H1 (cell line): ENCODE measurements at regions not wholly inside any gene's neighbourhood (a gene's known extent, or its start where the extent isn't known, plus 50 kb on each side); places are given as distances from the start of the nearest gene placed in this dataset.

Source experiments
- CTCF ChIA-PET: fragments of 300-600 bp; sonication (Branson Sonifier 250); formaldehyde crosslinking; loops from one replicate; lab custom pipeline; 2021; ENCODE audit not compliant: partially characterized antibody; lab: Charles Lee
- POLR2A ChIA-PET: fragments of 300-600 bp; sonication (Branson Sonifier 250); formaldehyde crosslinking; loops from one replicate; lab custom pipeline; 2021; ENCODE audit warnings: inconsistent platforms; ENCODE audit not compliant: partially characterized antibody; lab: Charles Lee
- DNase-seq, 2 experiments: peaks; one replicate each; pipeline versions ENCODE4 v3.0.0 to v3.0.0-alpha.2; 2010 to 2022; ENCODE audit warnings: low spot score in 2 of 2, low read depth in 1 of 2, mixed read lengths in 1 of 2
- FAIRE-seq: peaks from 2 replicates; lab custom pipeline; 2011; peaks lifted over from hg19 to GRCh38; lab: Jason Lieb, UNC
- H2AFZ ChIP-seq: 2 replicates; pipeline ENCODE4 v1.8.1; 2012; ENCODE audit warnings: low read length, inconsistent platforms
- H2AK5ac ChIP-seq: 2 replicates; pipeline ENCODE4 v1.6.1; 2013; ENCODE audit warnings: low read depth, low read length
- H2BK120ac ChIP-seq: replicated peaks from 2 replicates; pipeline ENCODE3; 2013; ENCODE audit warnings: low read depth, low read length, inconsistent platforms
- H2BK12ac ChIP-seq: 2 replicates; pipeline ENCODE4 v1.6.1; 2013; ENCODE audit warnings: low read depth, low read length
- H2BK15ac ChIP-seq: 2 replicates; pipeline ENCODE4 v1.6.1; 2013; ENCODE audit warnings: low read length
- H2BK20ac ChIP-seq: 2 replicates; pipeline ENCODE4 v1.6.1; 2013; ENCODE audit warnings: low read length
- H2BK5ac ChIP-seq: 2 replicates; pipeline ENCODE4 v1.6.1; 2013; ENCODE audit warnings: low read depth, low read length
- H3K14ac ChIP-seq: 2 replicates; pipeline ENCODE4 v1.6.1; 2013; ENCODE audit warnings: inconsistent platforms; ENCODE audit not compliant: insufficient read length
- H3K18ac ChIP-seq: 2 replicates; pipeline ENCODE4 v1.6.1; 2013; ENCODE audit warnings: low read length; ENCODE audit errors: extremely low read depth
- H3K23ac ChIP-seq: 2 replicates; pipeline ENCODE4 v1.6.1; 2013; ENCODE audit warnings: inconsistent platforms; ENCODE audit not compliant: insufficient read length
- H3K23me2 ChIP-seq: 2 replicates; pipeline ENCODE4 v1.6.1; 2013; ENCODE audit warnings: low read depth, low read length
- H3K27ac ChIP-seq: 2 replicates; pipeline ENCODE4 v1.6.1; 2011; ENCODE audit warnings: low read depth, low read length, inconsistent platforms
- H3K27me3 ChIP-seq, 4 experiments: replicated peaks in 1 of 4; 1 replicate in 1 of 4; 2 replicates in 3 of 4; pipeline versions ENCODE4 v1.6.1 to v1.8.1; 2011 to 2013; ENCODE audit warnings: low read length in 3 of 4, mild to moderate bottlenecking in 3 of 4, inconsistent platforms in 2 of 4, mixed read lengths in 2 of 4, moderate library complexity in 1 of 4; ENCODE audit not compliant: control insufficient read depth in 3 of 4, insufficient read depth in 3 of 4; ENCODE audit errors: extremely low read depth in 1 of 4
- H3K36me3 ChIP-seq, 4 experiments: 2 replicates each; pipeline versions ENCODE4 v1.6.1 to v1.8.1; 2011 to 2013; ENCODE audit warnings: mild to moderate bottlenecking in 4 of 4, low read length in 3 of 4, moderate library complexity in 2 of 4, control low read depth in 1 of 4, inconsistent platforms in 1 of 4; ENCODE audit not compliant: insufficient read depth in 4 of 4, control insufficient read depth in 2 of 4
- H3K4ac ChIP-seq: replicated peaks from 2 replicates; pipeline ENCODE3; 2013; ENCODE audit warnings: low read length, low read depth, mixed read lengths, inconsistent platforms; ENCODE audit not compliant: insufficient read length
- H3K4me1 ChIP-seq, 4 experiments: replicated peaks in 1 of 4; 1 replicate in 1 of 4; 2 replicates in 3 of 4; pipeline versions ENCODE4 v1.6.1 to v1.8.1; 2011 to 2013; ENCODE audit warnings: low read length in 3 of 4, inconsistent platforms in 2 of 4, mixed read lengths in 1 of 4; ENCODE audit not compliant: insufficient read depth in 4 of 4, control insufficient read depth in 3 of 4
- H3K4me2 ChIP-seq, 2 experiments: 2 replicates each; pipeline versions ENCODE4 v1.6.1 to v1.8.1; 2011 to 2013; ENCODE audit warnings: low read depth in 2 of 2, low read length in 2 of 2, control low read depth in 1 of 2, inconsistent platforms in 1 of 2, mild to moderate bottlenecking in 1 of 2; ENCODE audit not compliant: insufficient read depth in 1 of 2
- H3K4me3 ChIP-seq, 4 experiments: fragments of 200-600, 300-600 bp in 1 of 4; sonication (generic), shearing (Covaris generic), sonication (Bioruptor Twin) in 1 of 4; 2 replicates each; pipeline versions ENCODE4 v1.5.1 to v1.8.1; 2011 to 2016; ENCODE audit warnings: low read length in 4 of 4, low read depth in 3 of 4, control low read depth in 2 of 4, inconsistent platforms in 2 of 4, mild to moderate bottlenecking in 2 of 4, mixed read lengths in 1 of 4, moderate library complexity in 1 of 4; ENCODE audit not compliant: insufficient read depth in 2 of 4; ENCODE audit errors: extremely low read depth in 1 of 4
- H3K56ac ChIP-seq: replicated peaks from 2 replicates; pipeline ENCODE3; 2013; ENCODE audit warnings: low read depth, mild to moderate bottlenecking, mixed read lengths, low read length, inconsistent platforms; ENCODE audit not compliant: insufficient read length
- H3K79me1 ChIP-seq: 2 replicates; pipeline ENCODE4 v1.6.1; 2013; ENCODE audit warnings: low read depth, low read length, control low read depth
- H3K79me2 ChIP-seq, 2 experiments: 2 replicates each; pipeline versions ENCODE4 v1.6.1 to v1.8.1; 2012 to 2013; ENCODE audit warnings: low read length in 2 of 2, mild to moderate bottlenecking in 2 of 2, inconsistent platforms in 1 of 2; ENCODE audit not compliant: insufficient read depth in 2 of 2, control insufficient read depth in 1 of 2
- H3K9ac ChIP-seq, 4 experiments: replicated peaks in 1 of 4; 1 replicate in 1 of 4; 2 replicates in 3 of 4; pipeline versions ENCODE4 v1.6.1 to v1.8.1; 2011 to 2013; ENCODE audit warnings: low read depth in 3 of 4, low read length in 3 of 4, control low read depth in 2 of 4, mild to moderate bottlenecking in 2 of 4, moderate library complexity in 2 of 4, inconsistent platforms in 1 of 4; ENCODE audit errors: extremely low read depth in 1 of 4
- H3K9me3 ChIP-seq, 2 experiments: 2 replicates each; pipeline versions ENCODE4 v1.6.1 to v1.8.1; 2012 to 2013; ENCODE audit warnings: mild to moderate bottlenecking in 2 of 2, moderate library complexity in 2 of 2, control low read depth in 1 of 2, inconsistent platforms in 1 of 2, low read depth in 1 of 2, low read length in 1 of 2, mixed read lengths in 1 of 2; ENCODE audit not compliant: insufficient read depth in 2 of 2
- H4K20me1 ChIP-seq, 2 experiments: replicated peaks in 1 of 2; 2 replicates each; pipeline versions ENCODE3 to v1.8.1; 2011 to 2013; ENCODE audit warnings: inconsistent platforms in 2 of 2, low read length in 2 of 2, mild to moderate bottlenecking in 1 of 2; ENCODE audit not compliant: insufficient read depth in 2 of 2, control insufficient read depth in 1 of 2
- H4K5ac ChIP-seq: 2 replicates; pipeline ENCODE4 v1.6.1; 2013; ENCODE audit warnings: low read length, low read depth, mixed read lengths, inconsistent platforms; ENCODE audit not compliant: insufficient read length
- H4K8ac ChIP-seq: 2 replicates; pipeline ENCODE4 v1.8.0; 2013; ENCODE audit warnings: mild to moderate bottlenecking, moderate library complexity, low read length, inconsistent platforms; ENCODE audit not compliant: insufficient read depth; ENCODE audit errors: extremely low read depth
- H4K91ac ChIP-seq: replicated peaks from 2 replicates; pipeline ENCODE3; 2013; ENCODE audit warnings: low read length, mixed read lengths, inconsistent platforms; ENCODE audit not compliant: insufficient read length
- BACH1 ChIP-seq: IDR thresholded peaks from 2 replicates; pipeline ENCODE4 v1.6.1; 2012; ENCODE audit warnings: low read length, improper control_type of control experiment
- EGR1 ChIP-seq: IDR thresholded peaks from 2 replicates; pipeline ENCODE4 v1.6.1; 2011; ENCODE audit warnings: low read depth, low read length, borderline replicate concordance
- JUN ChIP-seq: IDR thresholded peaks from 2 replicates; pipeline ENCODE4 v1.6.1; 2011; ENCODE audit warnings: low read depth, mild to moderate bottlenecking, improper control_type of control experiment, low read length
- KDM4A ChIP-seq: IDR thresholded peaks from one replicate; pipeline ENCODE4 v1.7.1; 2012; ENCODE audit warnings: low read depth, mild to moderate bottlenecking, moderate library complexity, low read length, inconsistent platforms; ENCODE audit not compliant: severe bottlenecking
- POLR2A ChIP-seq, 2 experiments: IDR thresholded peaks; 1 replicate in 1 of 2; 2 replicates in 1 of 2; pipeline ENCODE4 v1.6.1; 2011; ENCODE audit warnings: low read depth in 2 of 2, low read length in 2 of 2, mild to moderate bottlenecking in 2 of 2; ENCODE audit errors: control extremely low read depth in 1 of 2
- POLR2AphosphoS5 ChIP-seq: IDR thresholded peaks from 2 replicates; pipeline ENCODE4 v1.6.1; 2011; ENCODE audit warnings: low read depth, low read length
- SAP30 ChIP-seq: fragments of 300-600 bp; sonication (generic); IDR thresholded peaks from 2 replicates; pipeline ENCODE4 v1.7.1; 2012; ENCODE audit warnings: low read length, moderate library complexity, mild to moderate bottlenecking, inconsistent platforms; ENCODE audit not compliant: insufficient read depth, insufficient replicate concordance
- SIN3A ChIP-seq, 2 experiments: IDR thresholded peaks in 1 of 2; conservative IDR thresholded peaks in 1 of 2; 2 replicates each; pipeline ENCODE4 v1.6.1; 2011 to 2012; ENCODE audit warnings: low read length in 2 of 2, improper control_type of control experiment in 1 of 2, low read depth in 1 of 2, mild to moderate bottlenecking in 1 of 2
- SIRT6 ChIP-seq: IDR thresholded peaks from one replicate; pipeline ENCODE4 v1.7.1; 2012; ENCODE audit warnings: low read length, inconsistent platforms
- TAF1 ChIP-seq: IDR thresholded peaks from 2 replicates; pipeline ENCODE4 v1.6.1; 2011; ENCODE audit warnings: mild to moderate bottlenecking, low read depth, low read length
- WGBS, 2 experiments: shearing (Covaris generic) in 1 of 2; methylation state at CpG; one replicate each; pipeline versions ENCODE4 v1.1.6 to v1.1.7; 2013 to 2015; ENCODE audit warnings: low lambda C conversion rate in 2 of 2, mixed read lengths in 2 of 2, inconsistent platforms in 1 of 2, low coverage in 1 of 2, missing lambda C conversion rate in 1 of 2; ENCODE audit not compliant: insufficient replicate concordance in 2 of 2, insufficient coverage in 1 of 2, insufficient read length in 1 of 2; ENCODE audit errors: extremely low coverage in 1 of 2, missing lambda C conversion rate in 1 of 2; 5-methylcytosine and 5-hydroxymethylcytosine counted together
- TF ChIP-seq, protein P1 (sequence below): IDR thresholded peaks from 2 replicates; pipeline ENCODE4 v1.6.1; 2011; ENCODE audit warnings: low read length, improper control_type of control experiment
- TF ChIP-seq, protein P2 (sequence below), 3 experiments: IDR thresholded peaks; 1 replicate in 2 of 3; 2 replicates in 1 of 3; pipeline versions ENCODE4 v1.5.1 to v1.6.1; 2011; ENCODE audit warnings: low read length in 3 of 3, mild to moderate bottlenecking in 3 of 3, inconsistent platforms in 2 of 3, low read depth in 1 of 3, moderate library complexity in 1 of 3; ENCODE audit not compliant: insufficient read depth in 1 of 3; ENCODE audit errors: control extremely low read depth in 1 of 3

DNA sequence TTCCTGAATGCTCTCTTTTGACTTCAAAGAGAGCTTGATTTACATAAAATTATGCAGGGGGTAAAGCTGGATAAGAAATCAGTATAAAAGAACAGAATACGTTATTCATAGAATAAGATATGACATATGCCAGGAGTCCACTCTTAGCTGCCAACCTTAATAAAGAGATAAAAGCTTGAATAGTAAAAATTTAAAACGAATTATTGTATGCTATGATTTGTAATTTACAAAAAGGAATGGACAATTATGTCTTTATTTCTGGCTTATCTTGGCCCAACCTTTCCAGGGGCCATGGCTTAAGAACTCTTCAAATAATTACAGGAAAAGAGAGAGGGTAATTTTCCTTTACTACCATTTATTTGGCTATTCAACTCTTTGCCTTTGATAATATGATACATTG lies 192.2 kb upstream of the ITM2A start:
- POLR2A ChIA-PET: no interaction called here
- TF ChIP-seq TAF1: no peak
- TF ChIP-seq KDM4A: no peak
- no peak for TF ChIP-seq JUN
- no peak for TF ChIP-seq POLR2A (IDR thresholded peaks at IDR 0.05; ENCODE audit: control extremely low read depth in 1 of 2, low read depth in 2 of 2, low read length in 2 of 2)
- no peak for TF ChIP-seq BACH1
- TF ChIP-seq, protein P1, sequence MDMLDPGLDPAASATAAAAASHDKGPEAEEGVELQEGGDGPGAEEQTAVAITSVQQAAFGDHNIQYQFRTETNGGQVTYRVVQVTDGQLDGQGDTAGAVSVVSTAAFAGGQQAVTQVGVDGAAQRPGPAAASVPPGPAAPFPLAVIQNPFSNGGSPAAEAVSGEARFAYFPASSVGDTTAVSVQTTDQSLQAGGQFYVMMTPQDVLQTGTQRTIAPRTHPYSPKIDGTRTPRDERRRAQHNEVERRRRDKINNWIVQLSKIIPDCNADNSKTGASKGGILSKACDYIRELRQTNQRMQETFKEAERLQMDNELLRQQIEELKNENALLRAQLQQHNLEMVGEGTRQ: no peak
- TF ChIP-seq SAP30: no peak
- no peak for TF ChIP-seq EGR1
- no peak for TF ChIP-seq SIN3A (conservative IDR thresholded peaks at IDR 0.05 in 1 of 2, IDR thresholded peaks at IDR 0.05 in 1 of 2; ENCODE audit: low read depth in 1 of 2, low read length in 2 of 2)
- TF ChIP-seq SIRT6: no peak
- TF ChIP-seq, protein P2, sequence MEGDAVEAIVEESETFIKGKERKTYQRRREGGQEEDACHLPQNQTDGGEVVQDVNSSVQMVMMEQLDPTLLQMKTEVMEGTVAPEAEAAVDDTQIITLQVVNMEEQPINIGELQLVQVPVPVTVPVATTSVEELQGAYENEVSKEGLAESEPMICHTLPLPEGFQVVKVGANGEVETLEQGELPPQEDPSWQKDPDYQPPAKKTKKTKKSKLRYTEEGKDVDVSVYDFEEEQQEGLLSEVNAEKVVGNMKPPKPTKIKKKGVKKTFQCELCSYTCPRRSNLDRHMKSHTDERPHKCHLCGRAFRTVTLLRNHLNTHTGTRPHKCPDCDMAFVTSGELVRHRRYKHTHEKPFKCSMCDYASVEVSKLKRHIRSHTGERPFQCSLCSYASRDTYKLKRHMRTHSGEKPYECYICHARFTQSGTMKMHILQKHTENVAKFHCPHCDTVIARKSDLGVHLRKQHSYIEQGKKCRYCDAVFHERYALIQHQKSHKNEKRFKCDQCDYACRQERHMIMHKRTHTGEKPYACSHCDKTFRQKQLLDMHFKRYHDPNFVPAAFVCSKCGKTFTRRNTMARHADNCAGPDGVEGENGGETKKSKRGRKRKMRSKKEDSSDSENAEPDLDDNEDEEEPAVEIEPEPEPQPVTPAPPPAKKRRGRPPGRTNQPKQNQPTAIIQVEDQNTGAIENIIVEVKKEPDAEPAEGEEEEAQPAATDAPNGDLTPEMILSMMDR (IDR thresholded peaks at IDR 0.05; ENCODE audit: control extremely low read depth in 1 of 3, insufficient read depth in 1 of 3, low read depth in 1 of 3, low read length in 3 of 3): no peak
- TF ChIP-seq POLR2AphosphoS5: no peak

More for the DNA sequence above, 192.2 kb upstream of the ITM2A start:
- H2BK5ac ChIP-seq: no peak overlapping the region
- 75% methylated on average over 2 of the region's 2 CpGs; no CpG with 5 or more reads in 1 of the 2 experiments for WGBS, 2 experiments
- H2BK20ac ChIP-seq: no peak overlapping the region
- H3K4me2 ChIP-seq: no peak overlapping the region
- no peak overlapping the region for H3K4ac ChIP-seq
- H3K79me2 ChIP-seq: no peaks in the 10 kb centered on the region
- no peak overlapping the region for H2AK5ac ChIP-seq
- H4K5ac ChIP-seq: no peak overlapping the region
- H3K23ac ChIP-seq: no peak overlapping the region
- no peak overlapping the region for H4K8ac ChIP-seq
- no peak overlapping the region for H3K27ac ChIP-seq
- H3K14ac ChIP-seq: no peak overlapping the region
- CTCF ChIA-PET: no interaction called here
- H3K4me3 ChIP-seq: no peak overlapping the region
- no peaks in the 10 kb centered on the region for H4K20me1 ChIP-seq
- H2BK120ac ChIP-seq: no peak overlapping the region
- no peaks in the 10 kb centered on the region for H3K27me3 ChIP-seq
- no peaks in the 10 kb centered on the region for H3K4me1 ChIP-seq
- H2AFZ ChIP-seq: no peak overlapping the region
- peaks cover 4 to 5% of the 10 kb centered on the region in 2 experiments; a peak in 1 of 4 replicates for H3K9me3 ChIP-seq
- H3K36me3 ChIP-seq: no peaks in the 10 kb centered on the region
- no peak overlapping the region for H3K18ac ChIP-seq
- H3K79me1 ChIP-seq: no peaks in the 10 kb centered on the region
- no peak overlapping the region for H3K9ac ChIP-seq
- H2BK12ac ChIP-seq: no peak overlapping the region
- DNase-seq: no peak
- no peak overlapping the region for H3K56ac ChIP-seq
- H4K91ac ChIP-seq: no peak overlapping the region
- no peak overlapping the region for H2BK15ac ChIP-seq
- FAIRE-seq: no peak
- no peaks in the 10 kb centered on the region for H3K23me2 ChIP-seq
